Kidney (tissue), 13 donors: ENCODE measurements at regions not wholly inside any gene's neighbourhood (a gene's known extent, or its start where the extent isn't known, plus 50 kb on each side); places are given as distances from the start of the nearest gene placed in this dataset.

ENCODE experiments used
- DNase-seq, 5 donors: peaks; one replicate each; pipeline ENCODE4 v3.0.0-alpha.2; 2013 to 2020
- FAIRE-seq: peaks from 2 replicates; lab custom pipeline; 2012; peaks lifted over from hg19 to GRCh38; lab: Jason Lieb, UNC
- H3K27ac ChIP-seq, 2 donors: one replicate each; pipeline ENCODE4 v1.7.0; 2013; ENCODE audit warnings: low read depth in 2 of 2, low read length in 2 of 2, inconsistent platforms in 1 of 2
- H3K27me3 ChIP-seq: one replicate; pipeline ENCODE4 v1.7.1; 2013; ENCODE audit warnings: low read length, inconsistent platforms; ENCODE audit not compliant: control insufficient read depth, insufficient read depth
- H3K36me3 ChIP-seq, 3 donors: one replicate each; pipeline versions ENCODE4 v1.7.0 to v1.7.1; 2013; ENCODE audit warnings: low read length in 3 of 3, control low read depth in 1 of 3, inconsistent platforms in 1 of 3; ENCODE audit not compliant: insufficient read depth in 3 of 3, control insufficient read depth in 2 of 3
- H3K4me1 ChIP-seq, 3 donors: one replicate each; pipeline versions ENCODE4 v1.7.0 to v1.7.1; 2013; ENCODE audit warnings: low read length in 3 of 3, inconsistent platforms in 1 of 3, low read depth in 1 of 3; ENCODE audit not compliant: control insufficient read depth in 2 of 3, insufficient read depth in 2 of 3
- H3K4me3 ChIP-seq, 3 donors: one replicate each; pipeline versions ENCODE4 v1.7.0 to v1.8.1; 2013; ENCODE audit warnings: low read length in 3 of 3, control low read depth in 1 of 3, inconsistent platforms in 1 of 3
- H3K9ac ChIP-seq, 3 donors: one replicate each; pipeline versions ENCODE4 v1.7.0 to v1.7.1; 2013; ENCODE audit warnings: low read length in 3 of 3, control low read depth in 1 of 3, inconsistent platforms in 1 of 3
- H3K9me3 ChIP-seq, 3 donors: one replicate each; pipeline versions ENCODE4 v1.7.0 to v1.7.1; 2013; ENCODE audit warnings: low read length in 3 of 3, control low read depth in 1 of 3, inconsistent platforms in 1 of 3; ENCODE audit not compliant: control insufficient read depth in 2 of 3, insufficient read depth in 1 of 3
- CTCF ChIP-seq: IDR thresholded peaks from 3 replicates; pipeline ENCODE4 v1.5.1; 2012; ENCODE audit warnings: mild to moderate bottlenecking, moderate library complexity, borderline replicate concordance; ENCODE audit not compliant: insufficient read depth; ENCODE audit errors: extremely low read depth
- intact Hi-C: fragments of 100-400 bp; cut with DNase I; formaldehyde crosslinking; loops from one replicate; pipeline ENCODE4 v1.11.1; 2022
- donor health status: control.
- donor health status: control.
- donor health status: control.
- donor health status: control.
- donor health status: control.
- donor health status: DM: yes; HTN: yes; CAD: no.
- donor health status: Normal renal cell carcinoma (clear cell type).

GRCh38 chr14:65976761-65977404 is 509.3 kb upstream of the CCDC196 start:
- intact Hi-C loops: no loop called here
- no peaks in the 10 kb centered on the region for H3K9me3 ChIP-seq
- H3K27ac ChIP-seq: no peak overlapping the region
- no peak for TF ChIP-seq CTCF
- DNase-seq (no peak), FAIRE-seq (no peak)
- no peak overlapping the region for H3K9ac ChIP-seq
- no peaks in the 10 kb centered on the region for H3K27me3 ChIP-seq
- no peaks in the 10 kb centered on the region for H3K36me3 ChIP-seq
- no peak overlapping the region for H3K4me3 ChIP-seq
- H3K4me1 ChIP-seq: no peaks in the 10 kb centered on the region

GRCh38 chr14:65981192-65981843 is 504.9 kb upstream of the CCDC196 start:
- no peaks in the 10 kb centered on the region for H3K36me3 ChIP-seq
- FAIRE-seq (no peak), DNase-seq (no peak)
- no peaks in the 10 kb centered on the region for H3K4me1 ChIP-seq
- no peaks in the 10 kb centered on the region for H3K9me3 ChIP-seq
- no peak overlapping the region for H3K27ac ChIP-seq
- TF ChIP-seq CTCF: no peak
- no peak overlapping the region for H3K9ac ChIP-seq
- intact Hi-C loops: no loop called here
- no peaks in the 10 kb centered on the region for H3K27me3 ChIP-seq
- no peak overlapping the region for H3K4me3 ChIP-seq

- Histone ChIP-seq H3K9me3 (no peaks in the 10 kb centered on the region), H3K4me1 (no peaks in the 10 kb centered on the region), H3K27ac (no peak overlapping the region), H3K36me3 (no peaks in the 10 kb centered on the region), H3K9ac (no peak overlapping the region), H3K4me3 (no peak overlapping the region), H3K27me3 (no peaks in the 10 kb centered on the region)
- intact Hi-C loops: no loop called here
- TF ChIP-seq CTCF: no peak
- no peak for DNase-seq
- no peak for FAIRE-seq
These were observed 500.1 kb upstream of the CCDC196 start for GRCh38 chr14:65986041-65986440.
